Fibroblast of the aortic adventitia (primary cell): ENCODE measurements at regions not wholly inside any gene's neighbourhood (a gene's known extent, or its start where the extent isn't known, plus 50 kb on each side); places are given as distances from the start of the nearest gene placed in this dataset.

ENCODE experiments used
- DNase-seq: peaks from one replicate; pipeline ENCODE4 v3.0.0-alpha.2; 2010; ENCODE audit warnings: low read depth
- H3K4me3 ChIP-seq: 2 replicates; pipeline ENCODE4 v1.5.1; 2011; ENCODE audit warnings: low read depth, mild to moderate bottlenecking, control low read depth, low read length, moderate library complexity
- TF ChIP-seq, protein P1 (sequence below): IDR thresholded peaks from 2 replicates; pipeline ENCODE4 v1.5.1; 2011; ENCODE audit warnings: mild to moderate bottlenecking, low read length, control low read depth, inconsistent platforms; ENCODE audit not compliant: insufficient read depth

DNA sequence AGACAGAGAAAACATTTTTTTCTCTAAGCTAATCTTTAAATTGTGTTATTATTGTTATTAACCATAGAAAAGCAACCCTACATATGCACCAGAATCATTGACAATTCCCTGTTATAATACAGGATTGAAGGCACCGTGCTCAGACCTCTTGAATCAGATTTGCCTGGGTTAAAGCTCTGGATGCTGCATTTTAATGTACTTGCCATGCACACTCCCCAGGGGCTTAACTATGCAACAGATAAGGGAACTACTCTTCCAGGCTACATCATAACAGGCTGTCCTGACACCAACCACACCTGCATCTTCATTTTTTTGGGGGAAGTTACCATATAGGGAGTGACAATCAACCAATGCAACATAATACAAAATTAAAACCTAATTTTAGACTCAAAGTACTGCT lies 1187.6 kb upstream of the CDH8 start:
- TF ChIP-seq, protein P1, sequence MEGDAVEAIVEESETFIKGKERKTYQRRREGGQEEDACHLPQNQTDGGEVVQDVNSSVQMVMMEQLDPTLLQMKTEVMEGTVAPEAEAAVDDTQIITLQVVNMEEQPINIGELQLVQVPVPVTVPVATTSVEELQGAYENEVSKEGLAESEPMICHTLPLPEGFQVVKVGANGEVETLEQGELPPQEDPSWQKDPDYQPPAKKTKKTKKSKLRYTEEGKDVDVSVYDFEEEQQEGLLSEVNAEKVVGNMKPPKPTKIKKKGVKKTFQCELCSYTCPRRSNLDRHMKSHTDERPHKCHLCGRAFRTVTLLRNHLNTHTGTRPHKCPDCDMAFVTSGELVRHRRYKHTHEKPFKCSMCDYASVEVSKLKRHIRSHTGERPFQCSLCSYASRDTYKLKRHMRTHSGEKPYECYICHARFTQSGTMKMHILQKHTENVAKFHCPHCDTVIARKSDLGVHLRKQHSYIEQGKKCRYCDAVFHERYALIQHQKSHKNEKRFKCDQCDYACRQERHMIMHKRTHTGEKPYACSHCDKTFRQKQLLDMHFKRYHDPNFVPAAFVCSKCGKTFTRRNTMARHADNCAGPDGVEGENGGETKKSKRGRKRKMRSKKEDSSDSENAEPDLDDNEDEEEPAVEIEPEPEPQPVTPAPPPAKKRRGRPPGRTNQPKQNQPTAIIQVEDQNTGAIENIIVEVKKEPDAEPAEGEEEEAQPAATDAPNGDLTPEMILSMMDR, result no peak
- no peak for DNase-seq

DNA sequence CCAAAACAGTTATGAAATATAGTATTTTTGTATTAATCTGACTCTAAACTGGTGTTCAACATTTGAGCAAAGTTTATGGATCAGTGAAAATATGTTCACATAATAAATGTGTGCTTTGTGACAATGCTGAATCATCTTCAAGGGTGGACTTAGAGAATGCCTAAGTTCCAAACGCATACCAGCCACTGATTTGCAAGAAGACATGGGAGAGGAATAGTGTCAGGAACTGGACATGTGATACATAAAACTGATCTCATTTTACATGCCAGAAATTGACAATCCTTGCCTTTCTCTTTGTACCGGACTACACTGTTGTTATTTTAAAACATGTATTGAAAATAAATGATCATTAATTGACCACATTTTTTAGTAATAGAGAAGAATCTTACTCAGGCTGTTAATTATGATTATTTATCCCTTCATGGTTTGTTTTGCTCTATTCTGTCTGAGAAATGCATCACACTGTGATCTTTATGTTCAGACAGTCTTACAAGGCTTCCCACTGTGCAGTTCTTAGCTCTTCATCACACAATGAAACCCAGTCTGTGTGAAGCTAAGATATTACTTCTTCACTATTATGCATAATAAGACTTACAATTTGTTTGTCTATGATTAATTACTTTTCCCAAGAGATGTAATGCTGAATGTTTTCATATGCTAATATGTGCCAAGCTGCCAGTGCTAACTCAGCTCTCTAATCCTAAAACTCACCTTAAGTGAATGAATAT lies 1180.6 kb upstream of the CDH8 start:
- TF ChIP-seq, protein P1, result no peak
- H3K4me3 ChIP-seq, result no peak overlapping the region
- no peak for DNase-seq

More for the DNA sequence above, 1187.6 kb upstream of the CDH8 start:
- no peak overlapping the region for H3K4me3 ChIP-seq

DNA sequence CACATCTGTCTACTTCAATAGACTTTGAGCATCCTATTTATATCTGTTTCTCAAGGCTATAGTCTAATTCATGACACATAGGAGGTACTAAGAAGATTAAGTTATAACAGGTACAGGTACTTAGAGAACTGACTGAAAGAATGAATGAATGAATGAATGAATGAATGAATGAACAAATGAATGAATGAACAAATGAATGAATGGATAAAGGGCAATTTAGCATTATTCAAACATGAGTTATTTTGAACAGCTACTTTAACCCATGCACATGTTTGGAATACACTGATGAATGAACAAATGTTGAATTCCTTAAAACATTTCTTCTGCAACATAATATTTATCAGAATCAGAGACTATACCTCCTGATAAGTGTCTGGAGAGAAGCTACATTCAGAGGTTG lies 1165.6 kb upstream of the CDH8 start:
- no peak for DNase-seq
- no peak overlapping the region for H3K4me3 ChIP-seq
- TF ChIP-seq, protein P1, result no peak

DNA sequence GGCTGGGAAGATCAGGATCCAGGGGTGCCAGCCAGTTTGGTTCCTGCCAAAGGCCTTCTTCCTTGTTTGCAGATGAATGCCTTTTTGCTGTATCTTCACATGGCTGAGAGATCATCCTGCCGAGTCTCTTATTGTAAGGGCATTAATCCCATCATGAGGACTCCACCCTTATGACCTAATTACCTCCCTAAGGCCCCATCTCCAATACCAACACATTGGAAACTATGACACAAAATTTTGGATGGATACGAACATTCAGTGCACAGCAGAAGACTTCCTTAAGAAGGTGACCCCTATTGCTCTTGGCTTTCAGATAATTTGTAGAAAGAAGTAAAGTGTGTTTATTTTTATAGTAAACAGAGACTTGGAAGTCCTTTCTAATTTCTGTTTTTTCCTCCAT lies 1164.7 kb upstream of the CDH8 start:
- DNase-seq, result no peak
- no peak overlapping the region for H3K4me3 ChIP-seq
- TF ChIP-seq, protein P1, result no peak

DNA sequence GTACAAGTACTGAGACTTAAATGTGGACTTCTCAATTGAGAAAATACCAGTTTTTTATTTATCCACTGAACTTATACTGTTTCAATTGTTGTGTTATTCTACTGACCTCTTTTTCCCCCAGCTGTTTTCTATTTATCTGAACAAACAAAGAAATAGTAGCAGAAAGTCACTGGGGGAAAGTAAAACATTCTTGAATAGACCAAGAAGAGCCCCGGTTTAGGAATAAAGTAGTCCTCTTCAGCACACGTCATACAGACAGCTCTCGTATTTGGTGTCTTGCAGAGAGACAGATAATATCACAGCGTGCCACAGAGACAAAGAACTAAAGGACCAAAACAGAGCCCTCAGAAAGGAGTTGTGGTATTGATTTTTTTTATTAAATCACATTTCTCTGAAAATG lies 1159.1 kb upstream of the CDH8 start:
- DNase-seq, result no peak
- TF ChIP-seq, protein P1, result no peak
- no peak overlapping the region for H3K4me3 ChIP-seq

DNA sequence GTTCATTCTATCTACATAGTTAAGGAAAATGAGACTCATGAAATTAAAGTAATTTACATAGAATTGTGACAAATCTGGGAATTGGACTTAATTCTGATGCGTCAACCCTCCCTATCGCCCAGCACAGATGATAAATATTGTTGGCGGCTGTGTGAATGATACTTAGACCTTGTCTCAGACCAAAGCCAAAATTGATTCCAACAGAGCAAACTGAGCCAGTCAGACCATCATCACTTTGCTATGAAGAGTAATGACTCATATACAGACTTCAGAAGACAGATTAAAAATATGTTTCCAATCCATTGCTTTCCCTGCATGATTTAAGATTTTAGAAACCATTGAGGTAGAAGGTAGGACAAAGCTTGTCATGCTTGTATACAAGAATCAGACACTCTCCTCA lies 1156.7 kb upstream of the CDH8 start:
- TF ChIP-seq, protein P1, result no peak
- no peak overlapping the region for H3K4me3 ChIP-seq
- no peak for DNase-seq
